Right kidney (tissue), 1 donor: ENCODE measurements at regions not wholly inside any gene's neighbourhood (a gene's known extent, or its start where the extent isn't known, plus 50 kb on each side); places are given as distances from the start of the nearest gene placed in this dataset.
"Not testable (repeated sequence)": the region's sequence is repeated elsewhere in the genome, so short reads cannot be mapped to it uniquely, and the experiment has no call there.

Experiments used
- DNase-seq: peaks from one replicate; pipeline ENCODE4 v3.0.0-alpha.2; 2016

DNA sequence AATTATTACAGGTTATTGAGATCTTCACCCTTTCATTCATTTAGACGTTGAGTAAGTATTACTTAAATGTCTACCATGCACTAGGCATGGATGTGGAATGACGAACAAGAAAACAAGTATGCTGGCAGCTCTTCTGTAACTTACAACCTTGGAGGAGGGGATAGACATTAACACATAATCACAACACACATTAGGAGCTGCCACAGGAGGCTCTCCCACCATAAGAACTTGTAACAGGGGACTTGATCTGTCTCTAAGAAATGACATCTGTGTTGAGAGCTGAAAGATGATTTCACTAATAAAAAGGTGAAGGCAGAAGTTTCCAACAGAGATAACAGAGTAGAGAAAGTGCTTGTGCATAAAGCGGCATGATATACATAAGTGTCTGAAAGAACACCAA, 384.7 kb upstream of the ZEB2 start:
- DNase-seq: no peak

DNA sequence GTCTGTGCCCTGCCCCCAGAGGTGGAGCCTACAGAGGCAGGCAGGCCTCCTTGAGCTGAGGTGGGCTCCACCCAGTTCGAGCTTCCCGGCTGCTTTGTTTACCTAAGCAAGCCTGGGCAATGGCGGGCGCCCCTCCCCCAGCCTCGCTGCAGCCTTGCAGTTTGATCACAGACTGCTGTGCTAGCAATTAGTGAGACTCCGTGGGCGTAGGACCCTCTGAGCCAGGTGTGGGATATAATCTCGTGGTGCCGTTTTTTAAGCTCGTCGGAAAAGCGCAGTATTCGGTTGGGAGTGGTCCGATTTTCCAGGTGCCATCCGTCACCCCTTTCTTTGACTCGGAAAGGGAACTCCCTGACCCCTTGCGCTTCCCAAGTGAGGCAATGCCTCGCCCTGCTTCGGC, 383.1 kb upstream of the ZEB2 start:
- not testable (repeated sequence) for DNase-seq

GRCh38 chr2:144901386-144901785, 381.5 kb upstream of the ZEB2 start:
- DNase-seq: not testable (repeated sequence)

DNA sequence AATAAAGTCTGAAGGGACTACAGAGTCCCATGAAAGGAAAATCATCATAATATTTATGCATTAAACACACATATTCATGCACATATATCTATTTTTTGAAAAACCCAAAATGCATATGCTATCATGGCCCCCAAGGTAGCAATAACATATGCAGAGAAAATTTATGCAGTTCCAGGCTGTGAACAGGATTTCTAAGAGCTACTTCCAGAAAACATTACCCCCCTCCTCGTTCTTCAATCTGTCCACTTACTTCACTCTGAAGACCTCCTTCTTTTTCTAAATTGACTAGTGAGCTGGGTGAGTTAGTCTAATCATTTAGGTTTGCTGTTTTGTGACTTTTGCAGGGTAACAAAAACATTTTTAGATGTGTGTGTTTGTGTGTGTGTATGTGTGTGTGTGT, 376.4 kb upstream of the ZEB2 start:
- no peak for DNase-seq

DNA sequence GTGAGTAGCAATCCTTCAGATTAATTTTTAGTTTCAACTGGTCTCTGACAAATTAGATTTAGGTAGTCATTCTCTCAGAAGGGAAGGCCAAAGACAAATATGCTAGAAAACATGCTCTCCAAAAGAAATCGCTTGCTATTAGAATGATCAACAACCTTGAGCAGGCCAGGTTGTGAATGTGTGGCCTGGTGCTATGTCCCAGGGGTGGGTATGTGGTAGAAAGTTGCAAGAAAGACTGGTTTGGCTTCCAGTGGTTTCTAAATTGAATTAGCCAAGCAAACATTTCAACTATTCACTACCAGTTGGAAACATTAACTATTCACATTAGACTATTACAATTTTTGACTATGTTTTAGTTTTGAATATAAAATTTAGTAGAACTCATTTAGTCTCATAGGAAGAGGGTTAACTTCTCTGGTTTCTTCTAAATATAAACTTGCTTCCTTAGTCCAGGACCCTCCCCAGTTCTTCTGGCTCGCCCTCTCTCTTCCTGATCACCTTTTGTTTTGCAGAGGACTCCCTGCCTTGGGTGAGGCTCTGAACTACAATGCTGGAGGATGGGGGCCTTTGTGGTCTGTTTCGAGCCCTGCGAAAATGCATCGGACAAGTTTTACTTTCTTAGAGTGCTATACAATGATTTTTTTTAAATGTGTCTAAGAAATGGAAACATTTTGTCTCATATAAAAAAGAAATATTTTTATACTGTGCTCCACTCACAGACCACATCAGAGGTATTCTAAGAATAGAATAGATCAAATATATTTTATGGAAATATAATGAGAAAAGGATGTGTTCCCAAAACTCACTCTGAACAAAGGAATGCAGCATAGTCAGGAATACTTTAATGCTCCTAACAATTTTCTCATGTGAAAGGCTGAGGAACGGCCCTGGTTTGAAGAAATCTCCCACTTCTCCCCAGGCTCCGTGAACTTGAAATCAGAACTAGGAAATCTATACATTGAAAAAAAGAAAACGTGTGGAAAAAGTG, 375.0 kb upstream of the ZEB2 start:
- DNase-seq: no peak

GRCh38 chr2:144893464-144893863, 373.5 kb upstream of the ZEB2 start:
- no peak for DNase-seq

DNA sequence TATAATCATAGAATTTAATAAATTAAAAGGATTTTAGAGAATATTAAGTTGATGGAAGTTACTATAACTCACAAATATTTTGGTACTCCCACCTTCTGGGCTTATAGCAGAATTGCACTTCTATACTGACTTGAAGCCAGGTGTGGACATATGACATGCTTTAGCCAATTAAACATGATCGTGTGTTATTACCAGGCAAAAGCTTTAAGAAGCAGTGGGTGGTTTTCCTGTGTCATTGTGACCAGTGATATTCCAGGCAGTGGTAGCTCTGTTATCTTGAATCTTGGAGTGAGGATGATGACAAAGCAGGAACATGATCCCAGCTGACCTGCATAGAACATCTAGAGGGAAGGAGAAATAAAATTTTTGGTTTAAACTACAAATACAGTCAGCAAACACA, 370.9 kb upstream of the ZEB2 start:
- DNase-seq: no peak

- no peak for DNase-seq
Observed at GRCh38 chr2:144889348-144889747, 369.4 kb upstream of the ZEB2 start.

- no peak for DNase-seq
Observed at GRCh38 chr2:144886862-144887261, 366.9 kb upstream of the ZEB2 start.

DNA sequence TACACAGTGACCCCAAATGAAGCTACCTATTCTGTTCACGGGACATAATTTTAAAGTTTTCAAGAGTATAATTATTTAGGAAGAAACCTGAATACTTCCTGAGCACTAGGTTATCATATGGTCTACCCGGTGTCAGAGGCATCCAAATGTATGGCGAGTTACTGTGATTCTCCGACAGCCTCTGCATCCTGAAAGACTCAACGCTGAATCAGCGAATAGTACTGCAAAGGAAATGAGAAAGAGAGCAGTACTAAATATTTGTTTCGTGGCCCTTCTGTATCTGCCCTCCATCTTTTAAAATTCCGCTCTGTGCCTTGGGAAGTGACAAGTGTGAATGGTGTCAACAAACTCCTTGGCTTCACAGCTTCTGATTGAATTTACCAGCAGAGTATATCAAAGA, 358.0 kb upstream of the ZEB2 start:
- DNase-seq: no peak

- DNase-seq: no peak
Observed at GRCh38 chr2:144876013-144876412, 356.1 kb upstream of the ZEB2 start.

GRCh38 chr2:144875290-144875969, 355.5 kb upstream of the ZEB2 start:
- DNase-seq: no peak

GRCh38 chr2:144865670-144866069, 345.8 kb upstream of the ZEB2 start:
- DNase-seq: no peak

GRCh38 chr2:144859716-144860115, 339.8 kb upstream of the ZEB2 start:
- no peak for DNase-seq

DNA sequence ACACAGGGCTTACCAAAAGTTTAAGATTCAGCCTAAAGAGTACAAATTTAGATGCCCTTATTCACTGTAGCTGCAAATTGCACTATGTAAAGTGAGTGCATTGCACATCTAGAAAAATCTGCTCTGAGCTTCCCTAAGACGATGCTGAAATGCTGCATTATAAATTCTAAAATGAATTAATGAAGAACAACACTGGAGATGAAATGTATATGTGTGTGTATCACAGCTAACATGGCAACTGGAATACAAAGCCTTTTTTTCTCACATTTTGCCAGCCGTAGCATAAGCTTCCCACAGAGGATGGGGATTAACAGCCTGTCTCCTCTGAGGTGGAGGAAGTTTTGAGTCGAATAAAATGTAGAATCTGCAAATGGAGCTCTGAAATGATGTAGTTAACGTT, 338.3 kb upstream of the ZEB2 start:
- DNase-seq: no peak

- DNase-seq: no peak
Observed at GRCh38 chr2:144854596-144854995, 334.7 kb upstream of the ZEB2 start.

- no peak for DNase-seq
Observed at GRCh38 chr2:144849612-144850011, 329.7 kb upstream of the ZEB2 start.

DNA sequence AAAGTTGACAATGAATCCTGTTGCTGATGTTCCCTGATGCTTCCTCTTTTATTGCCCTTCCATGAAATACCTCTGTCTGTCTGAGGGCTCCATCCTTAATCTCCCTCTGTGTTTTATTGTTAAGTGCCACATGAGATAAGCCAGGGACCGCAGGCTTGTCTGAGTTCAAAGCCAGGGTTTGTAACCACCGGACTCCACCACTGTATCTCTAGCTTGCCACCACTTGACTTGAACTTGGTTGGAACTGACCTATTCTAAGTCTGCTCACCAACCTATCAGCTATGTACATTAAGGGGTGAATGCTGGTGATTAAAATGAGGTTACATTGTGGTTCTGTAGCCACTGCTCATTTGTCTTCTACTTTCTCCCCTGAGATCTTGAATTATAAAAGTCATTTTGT, 328.5 kb upstream of the ZEB2 start:
- DNase-seq: no peak

- DNase-seq: no peak
Observed at GRCh38 chr2:144847347-144848080, 327.6 kb upstream of the ZEB2 start.

DNA sequence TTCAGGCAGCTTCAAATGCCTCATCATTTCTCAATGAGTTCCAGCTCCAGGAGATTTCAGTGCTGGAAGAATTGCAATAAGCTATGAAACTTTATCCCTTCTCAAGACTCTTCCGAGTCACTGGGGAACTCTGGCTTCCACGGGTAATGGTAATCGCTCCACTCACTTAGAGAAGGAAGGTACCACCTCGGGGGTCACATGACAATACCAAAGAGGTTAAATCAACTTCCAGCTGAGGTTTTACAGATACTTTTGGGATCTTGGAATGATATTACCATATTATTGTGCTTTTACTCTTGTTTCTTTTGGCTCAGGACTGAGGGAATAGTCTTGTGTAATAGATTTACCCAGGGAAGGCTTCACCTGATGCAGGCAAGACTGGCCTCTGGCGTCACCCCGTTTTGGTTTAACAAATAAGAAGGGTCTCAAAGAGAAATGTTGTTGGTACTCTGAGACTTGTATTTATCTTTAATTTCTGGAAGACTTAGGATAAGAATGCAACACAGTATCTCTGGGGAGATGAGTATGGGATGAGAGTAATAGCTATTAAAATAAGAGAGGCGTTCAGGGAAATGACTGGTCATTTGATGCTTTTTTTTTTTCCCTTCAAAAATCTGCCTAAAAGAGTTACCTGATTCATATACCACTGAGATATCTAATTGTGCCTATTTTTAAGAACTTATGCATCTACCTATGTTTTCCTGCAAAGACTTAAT, 316.9 kb upstream of the ZEB2 start:
- DNase-seq: no peak

GRCh38 chr2:144835634-144836350, 315.9 kb upstream of the ZEB2 start:
- DNase-seq: no peak
